ENCODE measurements at regions not wholly inside any gene's neighbourhood (a gene's known extent, or its start where the extent isn't known, plus 50 kb on each side); places are given as distances from the start of the nearest gene placed in this dataset.

- TF ChIP-seq POLR2A (IDR thresholded peaks at IDR 0.05; ENCODE audit: low read length) (no peak), GATA1 (IDR thresholded peaks at IDR 0.05; ENCODE audit: low read depth, low read length) (no peak)
Observed at GRCh38 chr4:22988526-22988925, 295.8 kb downstream of the GBA3 start.

Measured in erythroblast (primary cell).